ENCODE measurements at regions not wholly inside any gene's neighbourhood (a gene's known extent, or its start where the extent isn't known, plus 50 kb on each side); places are given as distances from the start of the nearest gene placed in this dataset.

DNA sequence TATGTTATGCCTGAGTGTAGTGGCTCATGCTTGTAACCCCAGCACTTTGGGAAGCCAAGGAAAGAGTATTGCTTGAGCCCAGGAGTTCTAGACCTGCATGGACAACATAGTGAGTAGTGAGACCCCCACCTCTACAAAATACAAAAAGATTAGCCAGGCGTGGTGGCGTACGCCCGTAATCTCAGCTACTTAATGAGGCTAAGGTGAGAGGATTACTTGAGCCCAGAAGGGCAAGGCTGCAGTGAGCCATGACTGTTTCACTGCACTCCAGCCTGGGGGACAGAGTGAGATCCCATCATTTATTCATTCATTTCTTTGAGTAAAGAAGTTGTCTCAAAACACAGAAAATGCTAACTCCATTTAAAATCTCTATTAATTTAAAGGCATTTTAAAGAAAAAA is 1061.6 kb downstream of the JRKL start:
- Histone ChIP-seq H3F3A (ENCODE audit: insufficient read depth, low read length) (no peaks in the 10 kb centered on the region), H3K4me1 (ENCODE audit: insufficient read depth, low read length, severe bottlenecking) (no peaks in the 10 kb centered on the region), H3K4me2 (ENCODE audit: low read length) (no peak overlapping the region), H2AFZ (ENCODE audit: low read length) (no peak overlapping the region), H3K9me2 (ENCODE audit: low read depth, low read length) (no peaks in the 10 kb centered on the region), H3K27ac (ENCODE audit: low read depth, low read length, poor library complexity, severe bottlenecking) (no peak overlapping the region), H3K9me3 (ENCODE audit: low read length) (no peaks in the 10 kb centered on the region), H4K20me1 (ENCODE audit: insufficient read depth, low read length) (no peaks in the 10 kb centered on the region), H3K9ac (ENCODE audit: low read length) (no peak overlapping the region), H3K79me2 (ENCODE audit: insufficient read depth, low read length) (no peaks in the 10 kb centered on the region), H3K4me3 (ENCODE audit: low read depth, low read length, poor library complexity, severe bottlenecking) (no peak overlapping the region), H3K36me3 (ENCODE audit: insufficient read depth, low read length) (no peaks in the 10 kb centered on the region), H3K27me3 (ENCODE audit: insufficient read depth, low read length) (no peaks in the 10 kb centered on the region)
- TF ChIP-seq, protein P1, sequence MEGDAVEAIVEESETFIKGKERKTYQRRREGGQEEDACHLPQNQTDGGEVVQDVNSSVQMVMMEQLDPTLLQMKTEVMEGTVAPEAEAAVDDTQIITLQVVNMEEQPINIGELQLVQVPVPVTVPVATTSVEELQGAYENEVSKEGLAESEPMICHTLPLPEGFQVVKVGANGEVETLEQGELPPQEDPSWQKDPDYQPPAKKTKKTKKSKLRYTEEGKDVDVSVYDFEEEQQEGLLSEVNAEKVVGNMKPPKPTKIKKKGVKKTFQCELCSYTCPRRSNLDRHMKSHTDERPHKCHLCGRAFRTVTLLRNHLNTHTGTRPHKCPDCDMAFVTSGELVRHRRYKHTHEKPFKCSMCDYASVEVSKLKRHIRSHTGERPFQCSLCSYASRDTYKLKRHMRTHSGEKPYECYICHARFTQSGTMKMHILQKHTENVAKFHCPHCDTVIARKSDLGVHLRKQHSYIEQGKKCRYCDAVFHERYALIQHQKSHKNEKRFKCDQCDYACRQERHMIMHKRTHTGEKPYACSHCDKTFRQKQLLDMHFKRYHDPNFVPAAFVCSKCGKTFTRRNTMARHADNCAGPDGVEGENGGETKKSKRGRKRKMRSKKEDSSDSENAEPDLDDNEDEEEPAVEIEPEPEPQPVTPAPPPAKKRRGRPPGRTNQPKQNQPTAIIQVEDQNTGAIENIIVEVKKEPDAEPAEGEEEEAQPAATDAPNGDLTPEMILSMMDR (IDR thresholded peaks at IDR 0.05; ENCODE audit: low read length): no peak
- no peak for TF ChIP-seq EZH2 (IDR thresholded peaks at IDR 0.05; ENCODE audit: borderline replicate concordance, low read length)

- Histone ChIP-seq H3F3A (ENCODE audit: insufficient read depth, low read length) (no peaks in the 10 kb centered on the region), H3K36me3 (ENCODE audit: insufficient read depth, low read length) (no peaks in the 10 kb centered on the region), H3K9ac (ENCODE audit: low read length) (no peak overlapping the region), H3K4me1 (ENCODE audit: insufficient read depth, low read length, severe bottlenecking) (no peaks in the 10 kb centered on the region), H2AFZ (ENCODE audit: low read length) (no peak overlapping the region), H3K79me2 (ENCODE audit: insufficient read depth, low read length) (no peaks in the 10 kb centered on the region), H3K4me2 (ENCODE audit: low read length) (no peak overlapping the region), H3K4me3 (ENCODE audit: low read depth, low read length, poor library complexity, severe bottlenecking) (no peak overlapping the region), H3K27me3 (ENCODE audit: insufficient read depth, low read length) (no peaks in the 10 kb centered on the region), H3K9me3 (ENCODE audit: low read length) (no peaks in the 10 kb centered on the region), H3K9me2 (ENCODE audit: low read depth, low read length) (no peaks in the 10 kb centered on the region), H4K20me1 (ENCODE audit: insufficient read depth, low read length) (no peaks in the 10 kb centered on the region), H3K27ac (ENCODE audit: low read depth, low read length, poor library complexity, severe bottlenecking) (no peak overlapping the region)
- TF ChIP-seq EZH2 (IDR thresholded peaks at IDR 0.05; ENCODE audit: borderline replicate concordance, low read length): no peak
- TF ChIP-seq, protein P1 (IDR thresholded peaks at IDR 0.05; ENCODE audit: low read length): no peak; the same call in 1 of the 2 replicates
Observed at GRCh38 chr11:97454988-97455387, 1065.2 kb downstream of the JRKL start.

- Histone ChIP-seq H3K27me3 (ENCODE audit: insufficient read depth, low read length) (no peaks in the 10 kb centered on the region), H4K20me1 (ENCODE audit: insufficient read depth, low read length) (no peaks in the 10 kb centered on the region), H3K9me2 (ENCODE audit: low read depth, low read length) (no peaks in the 10 kb centered on the region), H3K9me3 (ENCODE audit: low read length) (0 out of 2 replicates have a peak, but pooled peaks cover 2% of the 10 kb centered on the region), H3K9ac (ENCODE audit: low read length) (no peak overlapping the region), H3K79me2 (ENCODE audit: insufficient read depth, low read length) (no peaks in the 10 kb centered on the region), H3F3A (ENCODE audit: insufficient read depth, low read length) (no peaks in the 10 kb centered on the region), H3K36me3 (ENCODE audit: insufficient read depth, low read length) (no peaks in the 10 kb centered on the region), H3K4me3 (ENCODE audit: low read depth, low read length, poor library complexity, severe bottlenecking) (no peak overlapping the region), H3K4me1 (ENCODE audit: insufficient read depth, low read length, severe bottlenecking) (no peaks in the 10 kb centered on the region), H3K4me2 (ENCODE audit: low read length) (no peak overlapping the region), H3K27ac (ENCODE audit: low read depth, low read length, poor library complexity, severe bottlenecking) (no peak overlapping the region), H2AFZ (ENCODE audit: low read length) (no peak overlapping the region)
- TF ChIP-seq, protein P1 (IDR thresholded peaks at IDR 0.05; ENCODE audit: low read length): no peak
- TF ChIP-seq EZH2 (IDR thresholded peaks at IDR 0.05; ENCODE audit: borderline replicate concordance, low read length): no peak
Observed at GRCh38 chr11:97460091-97460490, 1070.3 kb downstream of the JRKL start.
